Superior temporal gyrus (tissue), 1 donor: ENCODE measurements at regions not wholly inside any gene's neighbourhood (a gene's known extent, or its start where the extent isn't known, plus 50 kb on each side); places are given as distances from the start of the nearest gene placed in this dataset.
"Not testable (repeated sequence)": the region's sequence is repeated elsewhere in the genome, so short reads cannot be mapped to it uniquely, and the experiment has no call there.

Experiments
- DNase-seq: peaks from one replicate; pipeline ENCODE4 v3.0.0-alpha.2; 2016; ENCODE audit errors: extremely low spot score

DNA sequence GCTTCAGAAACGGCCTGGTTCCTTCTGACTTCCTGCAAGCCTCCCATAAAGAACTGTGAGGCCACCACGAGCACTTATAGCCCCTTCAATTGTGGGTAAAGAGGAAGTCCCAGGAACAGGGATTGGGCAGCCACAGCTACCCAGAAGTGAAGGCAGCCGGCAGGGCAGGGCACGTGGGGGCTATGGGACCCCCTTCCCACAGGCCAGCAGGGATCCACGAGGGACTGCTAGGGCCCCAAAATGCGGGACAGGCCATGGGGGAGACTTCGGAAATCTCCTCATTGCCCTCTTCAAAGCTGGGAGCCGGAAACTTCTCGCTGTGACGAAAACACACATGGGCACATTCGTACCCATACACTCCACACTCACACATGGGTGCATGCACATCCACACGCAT is 196.1 kb upstream of the SALL3 start:
- DNase-seq = no peak

DNA sequence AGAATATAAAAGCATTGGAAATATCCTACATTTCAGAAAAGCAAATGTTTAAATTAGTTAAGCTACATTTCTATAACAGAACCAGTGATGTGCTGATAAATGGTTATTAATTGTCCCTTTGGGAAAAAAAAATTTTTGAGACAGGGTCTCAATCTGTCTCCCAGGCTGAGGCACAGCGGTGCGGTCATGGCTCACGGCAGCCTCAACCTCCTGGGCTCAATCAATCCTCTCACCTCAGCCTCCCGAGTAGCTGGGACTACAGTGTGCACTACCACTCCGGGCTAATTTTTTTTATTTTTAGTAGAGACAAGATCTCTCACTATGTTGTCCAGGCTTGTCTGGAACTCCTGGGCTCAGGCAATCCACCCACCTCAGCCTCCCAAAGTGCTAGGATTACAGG is 194.8 kb upstream of the SALL3 start:
- no peak for DNase-seq

GRCh38 chr18:78785706-78786105 is 193.9 kb upstream of the SALL3 start:
- DNase-seq = no peak

DNA sequence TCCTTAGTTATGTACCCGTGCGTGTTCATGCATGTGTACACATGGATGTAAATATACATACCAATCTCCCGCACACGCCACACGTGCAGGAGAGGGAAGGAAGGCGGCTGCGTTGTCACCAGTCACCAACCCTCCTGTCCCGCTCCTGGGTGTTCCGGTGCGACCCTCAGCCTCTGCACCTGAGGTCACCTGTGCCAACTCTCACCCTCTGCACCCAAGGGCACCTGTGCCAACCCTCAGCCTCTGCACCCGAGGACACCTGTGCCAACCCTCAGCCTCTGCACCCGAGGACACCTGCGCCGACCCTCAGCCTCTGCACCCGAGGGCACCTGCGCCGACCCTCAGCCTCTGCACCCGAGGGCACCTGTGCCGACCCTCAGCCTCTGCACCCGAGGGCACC is 192.8 kb upstream of the SALL3 start:
- no peak for DNase-seq

- no peak for DNase-seq
These were observed 191.9 kb upstream of the SALL3 start for GRCh38 chr18:78787751-78788150.

DNA sequence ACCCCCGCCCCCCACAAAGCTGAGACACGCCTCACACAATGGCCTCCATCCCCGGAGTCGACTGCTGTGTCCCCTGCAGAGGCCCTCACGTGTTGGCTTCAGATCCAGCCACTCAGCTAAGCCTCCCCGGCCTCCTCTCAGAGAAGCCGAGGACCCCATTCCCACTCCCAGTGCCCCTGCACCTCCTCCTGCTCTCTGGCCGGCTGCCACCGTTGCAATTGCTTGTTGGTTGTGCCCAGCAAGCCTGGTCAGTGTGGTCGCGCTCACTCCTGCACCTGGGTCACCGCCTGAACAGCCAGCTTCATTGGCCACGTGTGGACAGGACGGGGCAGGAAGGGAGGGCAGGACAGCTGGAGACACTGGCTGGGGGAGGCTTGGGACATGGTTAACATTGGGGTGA is 191.5 kb upstream of the SALL3 start:
- no peak for DNase-seq

DNA sequence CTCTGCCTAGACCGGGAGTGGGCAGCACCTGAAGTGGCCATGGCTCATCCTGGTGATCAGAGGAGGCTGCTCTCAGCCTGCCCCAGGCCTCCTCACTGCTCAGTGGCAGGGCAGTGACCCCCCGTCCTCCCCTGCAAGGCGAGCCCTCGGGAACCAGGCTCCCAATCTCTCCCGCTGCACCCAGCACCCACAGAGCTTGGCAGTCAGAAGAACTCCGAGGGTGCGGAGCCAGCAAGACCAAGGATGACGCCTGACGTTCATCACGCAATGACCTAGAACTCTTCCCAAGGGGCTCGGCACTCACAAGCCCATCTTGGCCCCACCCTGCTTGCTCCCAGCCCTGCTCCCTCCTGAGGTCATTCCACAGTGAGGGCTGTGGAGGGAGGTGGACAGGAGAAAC is 189.8 kb upstream of the SALL3 start:
- DNase-seq = no peak

GRCh38 chr18:78790511-78790910 is 189.1 kb upstream of the SALL3 start:
- DNase-seq = no peak

DNA sequence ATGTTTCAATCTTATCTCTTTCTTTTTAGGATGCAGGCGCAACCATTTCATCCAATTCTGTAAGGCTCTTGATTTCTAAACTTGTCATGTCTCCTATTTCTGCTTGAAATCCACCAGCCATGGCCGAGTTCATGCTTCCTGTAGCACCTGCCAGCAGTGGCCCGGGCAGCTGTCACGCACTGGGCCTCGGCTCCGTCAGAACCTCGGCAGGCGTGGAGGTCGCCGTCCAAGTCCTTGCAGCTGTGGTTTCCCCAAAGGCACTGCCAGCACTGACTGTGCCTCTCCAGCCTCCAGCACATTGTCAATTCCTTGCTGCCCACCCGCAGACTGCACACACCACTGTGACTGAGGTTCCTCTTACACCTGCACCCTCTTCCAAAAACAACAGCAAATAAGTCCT is 188.7 kb upstream of the SALL3 start:
- no peak for DNase-seq

DNA sequence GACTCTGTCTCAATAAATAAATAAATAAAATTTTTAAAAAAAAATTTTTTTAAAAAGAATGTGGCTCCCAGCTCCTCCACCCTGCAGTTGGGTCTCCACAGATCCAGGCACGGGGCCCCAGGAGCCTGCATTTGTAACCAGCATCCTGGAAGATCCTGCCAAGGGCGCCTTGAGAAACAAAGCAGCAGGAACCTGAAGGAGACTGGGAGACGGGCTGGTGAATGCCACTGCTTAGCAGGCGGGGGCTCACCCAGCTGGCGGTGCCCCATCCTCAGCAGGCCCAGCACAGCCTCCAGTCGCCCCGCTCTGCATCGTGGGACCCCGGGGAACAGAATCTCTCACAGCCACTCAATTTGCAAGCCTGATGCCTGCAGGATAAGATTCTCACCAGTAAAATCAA is 187.5 kb upstream of the SALL3 start:
- no peak for DNase-seq

DNA sequence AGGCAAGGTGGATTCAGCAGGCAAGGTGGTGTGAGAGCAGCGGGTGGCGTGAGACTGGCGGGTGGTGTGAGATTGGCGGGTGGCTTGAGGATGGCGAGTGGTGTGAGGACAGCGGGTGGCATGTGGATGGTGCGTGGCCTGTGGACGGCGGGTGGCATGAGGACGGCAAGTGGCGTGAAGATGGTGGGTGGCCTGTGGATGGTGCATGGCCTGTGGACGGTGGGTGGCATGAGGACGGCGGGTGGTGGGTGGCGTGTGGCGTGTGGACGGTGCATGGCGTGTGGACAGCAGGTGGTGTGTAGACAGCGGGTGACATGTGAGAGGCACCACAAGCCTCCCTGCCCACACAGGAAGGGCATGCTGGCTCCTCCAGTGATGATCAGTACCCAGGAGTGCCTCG is 186.9 kb upstream of the SALL3 start:
- no peak for DNase-seq

- no peak for DNase-seq
These were observed 186.1 kb upstream of the SALL3 start for GRCh38 chr18:78793313-78794070.

DNA sequence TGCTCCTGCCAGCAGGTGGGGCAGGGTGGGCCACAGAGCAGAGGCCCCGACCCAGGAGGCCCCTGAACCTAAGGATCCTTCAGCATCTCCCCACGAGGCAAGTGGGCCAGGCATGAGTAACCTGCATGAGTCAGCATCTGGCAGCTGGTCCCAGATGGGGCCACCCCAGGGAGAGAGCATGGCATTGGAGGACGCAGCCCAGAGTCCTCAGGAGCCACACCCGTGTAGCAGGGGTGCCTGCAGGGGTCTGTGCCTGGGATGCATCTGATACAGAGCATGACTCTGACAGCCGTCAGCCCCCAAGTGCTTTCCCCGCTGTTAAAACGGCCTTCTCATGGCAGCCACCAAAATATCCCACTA is 185.6 kb upstream of the SALL3 start:
- DNase-seq = no peak

- DNase-seq = no peak
These were observed 182.7 kb upstream of the SALL3 start for GRCh38 chr18:78796693-78797455.

DNA sequence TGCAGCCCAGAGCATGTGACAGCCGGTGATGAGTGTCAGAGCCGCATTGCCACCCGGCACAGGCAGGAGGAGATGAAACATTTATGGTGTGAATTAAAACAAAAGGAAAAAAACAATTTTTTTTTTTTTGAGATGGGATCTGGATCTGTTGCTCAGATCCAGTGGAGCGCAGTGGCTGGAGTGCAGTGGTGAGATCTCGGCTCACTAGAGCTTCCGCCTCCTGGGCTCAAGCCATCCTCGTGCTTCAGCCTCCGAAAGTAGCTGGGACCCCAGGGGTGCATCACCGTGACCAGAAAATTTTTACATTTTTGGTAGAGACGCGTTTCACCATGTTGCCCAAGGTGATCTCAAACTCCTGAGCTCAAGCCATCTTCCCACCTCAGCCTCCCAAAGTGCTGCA is 182.1 kb upstream of the SALL3 start:
- DNase-seq = no peak

DNA sequence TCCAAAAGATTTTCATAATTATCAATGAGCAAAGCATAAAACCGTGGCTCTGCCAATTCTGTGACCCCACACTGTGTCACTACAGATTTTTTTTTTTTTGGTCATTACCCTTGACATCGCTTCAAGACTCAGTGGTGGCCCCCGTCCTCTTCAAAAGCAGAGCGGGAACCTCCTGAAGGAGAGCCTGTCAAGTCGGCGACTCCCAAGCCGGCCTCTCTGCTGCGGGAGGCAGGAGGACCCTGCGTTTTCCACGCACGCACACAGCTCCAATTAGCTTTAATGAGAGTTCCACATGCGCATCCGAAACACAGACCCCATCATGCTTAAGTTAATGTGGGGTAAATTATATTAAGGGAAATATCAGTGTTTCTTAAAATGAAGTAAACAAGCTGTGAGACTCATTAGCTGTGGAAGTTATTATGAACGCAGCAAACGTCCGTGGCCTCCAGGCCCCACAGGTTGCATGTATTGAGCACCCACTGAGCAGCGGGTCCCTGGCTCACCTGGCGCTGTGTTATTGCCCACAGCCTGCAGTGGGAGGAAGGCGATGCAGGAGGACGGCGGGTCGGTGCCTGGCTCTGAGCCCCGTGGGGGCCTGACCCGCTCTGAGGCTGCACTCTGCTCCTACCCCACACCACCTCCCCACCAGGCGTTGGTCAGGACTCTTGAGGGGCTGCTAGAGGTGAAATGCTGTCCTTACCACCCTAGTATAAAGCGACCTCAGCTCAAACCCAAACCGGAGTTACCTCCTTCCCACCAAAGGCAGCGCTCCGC is 181.0 kb upstream of the SALL3 start:
- DNase-seq = no peak

- DNase-seq = no peak
These were observed 180.1 kb upstream of the SALL3 start for GRCh38 chr18:78799382-78800089.

DNA sequence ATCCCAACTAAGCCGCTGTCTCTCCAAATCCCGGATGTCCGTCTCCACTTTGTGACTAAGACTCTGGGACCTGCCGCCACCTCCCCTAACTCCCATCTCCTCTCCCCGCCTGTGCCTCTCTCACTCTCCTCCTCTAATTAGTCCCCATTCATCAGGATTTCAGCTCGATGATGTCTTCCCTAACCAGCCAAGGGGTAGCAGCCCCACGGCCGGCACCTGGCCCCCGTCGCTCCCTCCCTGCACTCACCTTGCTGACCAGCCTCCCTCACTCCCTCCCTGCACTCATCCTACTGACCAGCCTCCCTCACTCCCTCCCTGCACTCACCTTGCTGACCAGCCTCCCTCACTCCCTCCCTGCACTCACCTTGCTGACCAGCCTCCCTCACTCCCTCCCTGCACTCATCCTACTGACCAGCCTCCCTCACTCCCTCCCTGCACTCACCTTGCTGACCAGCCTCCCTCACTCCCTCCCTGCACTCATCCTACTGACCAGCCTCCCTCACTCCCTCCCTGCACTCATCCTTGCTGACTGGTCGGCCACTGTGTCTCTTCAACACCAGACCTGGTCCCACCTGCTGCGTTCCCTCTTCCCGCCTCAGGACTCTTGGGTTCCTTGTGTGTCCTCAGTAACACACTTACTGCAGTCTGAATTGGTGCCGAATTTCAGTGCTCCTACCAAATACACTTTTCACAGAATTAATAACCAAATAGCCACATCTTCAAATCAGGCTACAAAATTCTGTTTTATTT is 179.3 kb upstream of the SALL3 start:
- DNase-seq = not testable (repeated sequence)

- no peak for DNase-seq
These were observed 178.6 kb upstream of the SALL3 start for GRCh38 chr18:78801011-78801410.

GRCh38 chr18:78803104-78803503 is 176.5 kb upstream of the SALL3 start:
- no peak for DNase-seq
